CD14-positive monocyte (primary cell): ENCODE measurements at regions not wholly inside any gene's neighbourhood (a gene's known extent, or its start where the extent isn't known, plus 50 kb on each side); places are given as distances from the start of the nearest gene placed in this dataset.

Experiments used
- DNase-seq, 3 donors: peaks; one replicate each; pipeline ENCODE4 v3.0.0-alpha.2; 2011 to 2022
- H2AFZ ChIP-seq: 2 replicates; pipeline ENCODE4 v1.6.0; 2012; ENCODE audit warnings: mild to moderate bottlenecking, low read depth, low read length, inconsistent platforms; ENCODE audit not compliant: insufficient read depth, poor library complexity, severe bottlenecking
- H3K27ac ChIP-seq, 2 donors: 1 replicate in 1 of 2; 2 replicates in 1 of 2; pipeline ENCODE4 v1.5.1; 2012 to 2013; ENCODE audit warnings: low read length in 2 of 2, control low read depth in 1 of 2, inconsistent platforms in 1 of 2, low read depth in 1 of 2, mild to moderate bottlenecking in 1 of 2
- H3K27me3 ChIP-seq, 2 donors: one replicate each; pipeline versions ENCODE4 v1.6.0 to v1.6.1; 2011 to 2013; ENCODE audit warnings: low read length in 2 of 2; ENCODE audit not compliant: control insufficient read depth in 2 of 2, insufficient read depth in 2 of 2
- H3K36me3 ChIP-seq, 2 donors: replicated peaks in 1 of 2; 1 replicate in 1 of 2; 2 replicates in 1 of 2; pipeline versions ENCODE4 v1.5.1 to v1.6.1; 2012 to 2013; ENCODE audit warnings: low read length in 2 of 2, control low read depth in 1 of 2, inconsistent platforms in 1 of 2, mild to moderate bottlenecking in 1 of 2; ENCODE audit not compliant: insufficient read depth in 2 of 2, control insufficient read depth in 1 of 2
- H3K4me1 ChIP-seq, 2 donors: 1 replicate in 1 of 2; 2 replicates in 1 of 2; pipeline versions ENCODE4 v1.5.1 to v1.6.1; 2012 to 2013; ENCODE audit warnings: low read length in 2 of 2, control low read depth in 1 of 2, inconsistent platforms in 1 of 2, mild to moderate bottlenecking in 1 of 2, moderate library complexity in 1 of 2; ENCODE audit not compliant: insufficient read depth in 2 of 2, control insufficient read depth in 1 of 2
- H3K4me2 ChIP-seq: replicated peaks from 2 replicates; pipeline ENCODE3; 2012; ENCODE audit warnings: low read length, moderate library complexity, mild to moderate bottlenecking; ENCODE audit not compliant: poor library complexity, severe bottlenecking; ENCODE audit errors: extremely low read depth
- H3K4me3 ChIP-seq, 3 experiments: fragments of 200-600 bp in 1 of 3; sonication (generic) in 1 of 3; replicated peaks in 1 of 3; 1 replicate in 2 of 3; 2 replicates in 1 of 3; pipeline ENCODE4 v1.5.1; 2011 to 2013; ENCODE audit warnings: low read length in 3 of 3, mild to moderate bottlenecking in 3 of 3, control low read depth in 2 of 3, low read depth in 2 of 3, inconsistent platforms in 1 of 3, moderate library complexity in 1 of 3
- H3K79me2 ChIP-seq: 2 replicates; pipeline ENCODE4 v1.6.0; 2012; ENCODE audit warnings: mild to moderate bottlenecking, control low read depth, inconsistent platforms, low read length, moderate library complexity; ENCODE audit not compliant: insufficient read depth
- H3K9ac ChIP-seq: 2 replicates; pipeline ENCODE4 v1.6.0; 2017; ENCODE audit warnings: low read length, mild to moderate bottlenecking; ENCODE audit not compliant: insufficient read depth, poor library complexity, severe bottlenecking
- H3K9me3 ChIP-seq, 2 donors: replicated peaks in 1 of 2; 1 replicate in 1 of 2; 2 replicates in 1 of 2; pipeline versions ENCODE4 v1.5.1 to v1.6.1; 2012 to 2013; ENCODE audit warnings: low read length in 2 of 2, control low read depth in 1 of 2; ENCODE audit not compliant: control insufficient read depth in 1 of 2, insufficient read depth in 1 of 2
- H4K20me1 ChIP-seq: 2 replicates; pipeline ENCODE4 v1.6.0; 2012; ENCODE audit warnings: mild to moderate bottlenecking, low read length, control low read depth, moderate library complexity; ENCODE audit not compliant: insufficient read depth
- H3K27ac Mint-ChIP-seq, 7 donors: one replicate each; pipeline ENCODE4 v1.8.0; 2020; ENCODE audit warnings: mild to moderate bottlenecking in 7 of 7, mixed read lengths in 7 of 7, moderate library complexity in 6 of 7, inconsistent platforms in 2 of 7
- H3K27me3 Mint-ChIP-seq, 3 donors: one replicate each; pipeline ENCODE4 v1.8.0; 2021 to 2022; ENCODE audit warnings: low read depth in 3 of 3, mild to moderate bottlenecking in 3 of 3, mixed read lengths in 3 of 3, moderate library complexity in 3 of 3, inconsistent platforms in 1 of 3
- H3K36me3 Mint-ChIP-seq, 2 donors: one replicate each; pipeline ENCODE4 v1.8.0; 2020; ENCODE audit warnings: mixed read lengths in 2 of 2, inconsistent platforms in 1 of 2, mild to moderate bottlenecking in 1 of 2
- H3K4me1 Mint-ChIP-seq: one replicate; pipeline ENCODE4 v1.8.0; 2020; ENCODE audit warnings: mild to moderate bottlenecking, mixed read lengths
- H3K4me3 Mint-ChIP-seq, 2 donors: one replicate each; pipeline ENCODE4 v1.8.0; 2020; ENCODE audit warnings: mild to moderate bottlenecking in 2 of 2, mixed read lengths in 2 of 2, moderate library complexity in 1 of 2
- H3K9me3 Mint-ChIP-seq, 7 donors: one replicate each; pipeline ENCODE4 v1.8.0; 2020 to 2022; ENCODE audit warnings: mixed read lengths in 7 of 7, mild to moderate bottlenecking in 6 of 7, moderate library complexity in 6 of 7, inconsistent platforms in 2 of 7
- CTCF ChIP-seq: fragments of 200-600 bp; IDR thresholded peaks from one replicate; pipeline ENCODE4 v1.8.0; 2022; ENCODE audit warnings: antibody characterized with exemption, mild to moderate bottlenecking
- intact Hi-C, 2 donors: fragments of 100-400 bp; cut with micrococcal nuclease; formaldehyde crosslinking; loops; one replicate each; pipeline versions ENCODE4 v1.15.0 to v1.15.1; 2023

GRCh38 chr16:62970851-62971250 is 934.6 kb upstream of the CDH8 start:
- no peak for TF ChIP-seq CTCF
- Mint-ChIP-seq H3K4me3 (no peak overlapping the region), H3K4me1 (no peaks in the 10 kb centered on the region), H3K27ac (no peak overlapping the region), H3K27me3 (peaks cover 0 to 3% (median 0%) of the 10 kb centered on the region in 3 donors), H3K9me3 (peaks cover 0 to 2% (median 0%) of the 10 kb centered on the region in 7 donors), H3K36me3 (no peaks in the 10 kb centered on the region)
- Histone ChIP-seq H3K27me3 (no peaks in the 10 kb centered on the region), H3K9me3 (no peaks in the 10 kb centered on the region), H3K27ac (no peak overlapping the region), H3K36me3 (no peaks in the 10 kb centered on the region), H2AFZ (no peak overlapping the region), H3K4me3 (no peak overlapping the region), H3K4me2 (no peak overlapping the region), H3K4me1 (no peaks in the 10 kb centered on the region), H4K20me1 (no peaks in the 10 kb centered on the region), H3K9ac (no peak overlapping the region), H3K79me2 (no peaks in the 10 kb centered on the region)
- intact Hi-C loops: no loop called here
- DNase-seq: no peak

- H3K27me3 ChIP-seq: no peaks in the 10 kb centered on the region
- no peaks in the 10 kb centered on the region for H3K9me3 ChIP-seq
- no peak overlapping the region for H2AFZ ChIP-seq
- no peaks in the 10 kb centered on the region for H4K20me1 ChIP-seq
- no peak overlapping the region for H3K9ac ChIP-seq
- no peak overlapping the region for H3K27ac Mint-ChIP-seq
- intact Hi-C loops: no loop called here
- no peak overlapping the region for H3K4me2 ChIP-seq
- H3K36me3 ChIP-seq: no peaks in the 10 kb centered on the region
- no peaks in the 10 kb centered on the region for H3K4me1 ChIP-seq
- DNase-seq: no peak
- no peaks in the 10 kb centered on the region for H3K4me1 Mint-ChIP-seq
- H3K4me3 ChIP-seq: no peak overlapping the region
- H3K27ac ChIP-seq: no peak overlapping the region
- no peak for TF ChIP-seq CTCF
- H3K79me2 ChIP-seq: no peaks in the 10 kb centered on the region
- H3K9me3 Mint-ChIP-seq: peaks cover 0 to 2% (median 0%) of the 10 kb centered on the region in 7 donors
- H3K27me3 Mint-ChIP-seq: peaks cover 0 to 3% (median 0%) of the 10 kb centered on the region in 3 donors
- H3K36me3 Mint-ChIP-seq: no peaks in the 10 kb centered on the region
- no peak overlapping the region for H3K4me3 Mint-ChIP-seq
These were observed 933.6 kb upstream of the CDH8 start for GRCh38 chr16:62969711-62970318.
